Stimulated activated naive B cell treated with anti-CD40 and anti-IgM and Interleukin-4, amounts not matched to agents 10 μg/mL and 1 μg/mL and 100 μg/mL, for 72 hours (primary cell): ENCODE measurements at regions not wholly inside any gene's neighbourhood (a gene's known extent, or its start where the extent isn't known, plus 50 kb on each side); places are given as distances from the start of the nearest gene placed in this dataset.

Experiments used
- ATAC-seq, 2 donors: fragments of 150-1000 bp; cut with Tn5 transposase; replicated peaks; 2 replicates each; pipeline ENCODE4 v1.10.0; 2021; ENCODE audit warnings: moderate library complexity in 1 of 2
- DNase-seq: peaks from one replicate; pipeline ENCODE4 v3.0.0; 2021
- H3K27ac Mint-ChIP-seq: one replicate; pipeline ENCODE4 v1.8.0; 2022; ENCODE audit warnings: mild to moderate bottlenecking, mixed read lengths
- H3K27me3 Mint-ChIP-seq, 2 donors: one replicate each; pipeline ENCODE4 v1.8.0; 2022; ENCODE audit warnings: mixed read lengths in 2 of 2
- H3K36me3 Mint-ChIP-seq, 2 donors: one replicate each; pipeline ENCODE4 v1.8.0; 2022; ENCODE audit warnings: mixed read lengths in 2 of 2, mild to moderate bottlenecking in 1 of 2
- H3K4me1 Mint-ChIP-seq, 2 donors: one replicate each; pipeline ENCODE4 v1.8.0; 2022; ENCODE audit warnings: mixed read lengths in 2 of 2, mild to moderate bottlenecking in 1 of 2
- H3K4me3 Mint-ChIP-seq, 2 donors: one replicate each; pipeline ENCODE4 v1.8.0; 2022; ENCODE audit warnings: mild to moderate bottlenecking in 2 of 2, mixed read lengths in 2 of 2, moderate library complexity in 1 of 2
- H3K9me3 Mint-ChIP-seq, 2 donors: one replicate each; pipeline ENCODE4 v1.8.0; 2022; ENCODE audit warnings: mixed read lengths in 2 of 2, mild to moderate bottlenecking in 1 of 2

DNA sequence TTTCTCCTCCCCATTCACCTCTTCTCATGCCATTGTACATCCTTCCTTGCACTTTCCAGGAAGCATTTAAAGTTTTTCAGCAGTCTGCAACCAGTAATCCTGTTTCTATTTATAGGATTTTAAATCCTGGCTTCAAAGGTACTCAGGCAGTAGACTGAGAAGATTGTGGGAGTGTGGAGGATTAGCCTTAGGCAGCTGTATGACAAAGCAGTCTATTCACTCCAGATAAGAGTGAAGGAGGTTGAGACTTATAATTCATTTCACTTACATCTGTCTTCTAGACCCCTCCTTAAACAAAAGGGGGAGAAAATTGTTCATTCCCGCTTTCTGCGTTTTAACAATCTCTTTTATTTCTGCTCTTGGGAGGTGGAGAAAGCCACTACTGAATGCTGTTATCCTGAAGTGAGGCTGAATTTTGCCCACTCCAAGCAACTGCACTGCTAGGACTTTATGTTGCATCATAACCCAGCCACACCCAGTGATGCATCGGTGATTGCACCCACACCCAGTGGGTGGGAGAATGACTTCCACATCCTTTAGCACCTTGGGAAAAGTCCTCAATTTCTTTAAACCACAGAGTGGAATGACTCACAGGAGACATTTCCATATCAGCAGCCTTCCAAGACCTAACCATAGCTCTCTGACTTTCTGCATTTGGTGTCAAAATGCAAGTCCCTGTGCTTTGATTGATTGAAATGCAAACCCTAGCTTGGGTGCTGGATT, 382.5 kb upstream of the ATP2B1 start:
- peaks cover 6 to 7% of the 10 kb centered on the region in 2 donors for H3K4me1 Mint-ChIP-seq
- H3K4me3 Mint-ChIP-seq = no peak overlapping the region
- peaks cover 2 to 5% of the 10 kb centered on the region in 2 donors for H3K9me3 Mint-ChIP-seq
- peaks cover 2 to 7% of the 10 kb centered on the region in 2 donors for H3K36me3 Mint-ChIP-seq
- H3K27ac Mint-ChIP-seq = no peak overlapping the region
- DNase-seq = no peak
- ATAC-seq = no peak
- no peaks in the 10 kb centered on the region for H3K27me3 Mint-ChIP-seq

DNA sequence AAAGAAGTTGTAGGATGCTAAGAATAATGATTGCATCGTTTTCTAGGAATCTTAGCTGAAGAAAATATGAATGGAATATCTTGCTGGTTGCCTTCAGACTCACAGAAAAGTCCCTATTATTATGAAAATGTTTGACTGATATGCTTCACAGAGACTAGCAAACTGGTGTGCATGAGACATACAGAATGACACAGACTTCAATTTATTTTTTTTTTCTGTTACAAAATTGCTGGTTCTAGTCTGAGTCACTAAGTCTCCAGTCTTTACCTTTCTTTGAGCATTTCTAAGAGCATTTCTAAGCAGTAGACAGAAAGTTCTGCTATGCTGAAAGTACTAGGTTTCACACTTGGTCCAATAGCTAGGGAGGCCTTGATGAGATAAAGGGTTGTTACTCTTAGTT, 377.6 kb upstream of the ATP2B1 start:
- ATAC-seq (no peak), DNase-seq (no peak)
- H3K4me3 Mint-ChIP-seq = no peak overlapping the region
- peaks cover 2 to 5% of the 10 kb centered on the region in 2 donors for H3K9me3 Mint-ChIP-seq
- H3K27ac Mint-ChIP-seq = no peak overlapping the region
- peaks cover 2 to 3% of the 10 kb centered on the region in 2 donors for H3K4me1 Mint-ChIP-seq
- H3K36me3 Mint-ChIP-seq = peaks cover 2 to 7% of the 10 kb centered on the region in 2 donors
- H3K27me3 Mint-ChIP-seq = no peaks in the 10 kb centered on the region

DNA sequence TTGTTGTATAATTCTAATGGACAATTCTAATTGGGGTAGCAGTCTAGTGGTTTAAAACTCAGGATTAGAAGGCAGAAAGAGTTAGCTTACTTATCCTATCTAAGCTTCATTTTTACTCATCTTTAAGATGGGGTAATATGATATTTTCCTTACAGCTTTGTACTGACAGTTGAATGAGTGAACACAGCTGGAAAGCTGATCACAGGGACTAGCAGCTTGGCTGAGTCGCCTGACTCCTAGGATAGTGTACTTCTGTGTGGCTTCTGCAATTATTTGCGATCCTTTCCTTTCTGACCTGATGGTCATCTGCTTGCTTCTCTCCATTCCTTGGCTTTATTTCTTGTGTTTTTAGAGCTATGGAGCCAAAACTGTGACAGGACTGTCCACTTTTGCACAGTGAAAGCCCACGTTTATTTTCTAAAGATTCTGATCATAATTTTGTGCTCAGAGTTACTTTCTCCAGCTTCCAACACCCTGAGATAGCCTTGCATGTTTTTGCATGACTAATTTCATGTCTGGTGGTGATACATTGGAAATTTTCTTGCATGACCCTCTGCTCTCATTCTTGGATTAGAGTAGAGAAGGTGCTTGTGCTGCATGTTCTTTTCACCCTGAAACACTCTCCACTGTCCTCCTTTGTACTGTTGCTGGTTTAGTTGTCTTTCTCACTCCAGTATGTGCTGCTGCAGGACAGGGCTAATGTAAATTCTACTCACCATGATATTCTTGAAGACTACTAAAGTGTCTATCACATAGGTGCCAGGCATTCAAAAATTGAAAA, 377.0 kb upstream of the ATP2B1 start:
- no peak for DNase-seq
- ATAC-seq = no peak

DNA sequence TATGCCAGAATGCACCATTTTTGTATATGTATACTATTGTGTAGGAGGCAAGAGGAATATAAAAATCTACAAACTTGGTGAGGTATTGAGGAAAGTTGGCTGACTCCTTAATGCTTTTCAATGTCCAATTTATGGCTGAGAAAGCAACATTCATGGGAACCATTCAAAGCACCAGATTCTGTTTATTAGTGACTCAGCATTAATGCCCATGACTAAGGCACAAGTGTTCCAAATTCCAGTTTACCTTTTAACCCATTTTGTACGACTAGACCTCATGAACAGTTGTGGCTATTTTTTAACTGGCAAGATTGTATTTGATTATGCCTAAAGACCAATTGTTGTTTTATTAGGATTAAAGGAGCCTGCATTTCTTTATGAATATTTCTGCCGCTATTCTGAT, 375.4 kb upstream of the ATP2B1 start:
- Mint-ChIP-seq H3K36me3 (no peaks in the 10 kb centered on the region), H3K27me3 (no peaks in the 10 kb centered on the region), H3K9me3 (no peaks in the 10 kb centered on the region), H3K4me3 (no peak overlapping the region), H3K4me1 (no peaks in the 10 kb centered on the region), H3K27ac (no peak overlapping the region)
- ATAC-seq (no peak), DNase-seq (no peak)

More for the DNA sequence above, 377.0 kb upstream of the ATP2B1 start:
- H3K27me3 Mint-ChIP-seq = no peaks in the 10 kb centered on the region
- H3K4me3 Mint-ChIP-seq = no peak overlapping the region
- peaks cover 2 to 5% of the 10 kb centered on the region in 2 donors for H3K9me3 Mint-ChIP-seq
- peaks cover 2 to 7% of the 10 kb centered on the region in 2 donors for H3K36me3 Mint-ChIP-seq
- H3K27ac Mint-ChIP-seq = no peak overlapping the region
- no peaks in the 10 kb centered on the region for H3K4me1 Mint-ChIP-seq

DNA sequence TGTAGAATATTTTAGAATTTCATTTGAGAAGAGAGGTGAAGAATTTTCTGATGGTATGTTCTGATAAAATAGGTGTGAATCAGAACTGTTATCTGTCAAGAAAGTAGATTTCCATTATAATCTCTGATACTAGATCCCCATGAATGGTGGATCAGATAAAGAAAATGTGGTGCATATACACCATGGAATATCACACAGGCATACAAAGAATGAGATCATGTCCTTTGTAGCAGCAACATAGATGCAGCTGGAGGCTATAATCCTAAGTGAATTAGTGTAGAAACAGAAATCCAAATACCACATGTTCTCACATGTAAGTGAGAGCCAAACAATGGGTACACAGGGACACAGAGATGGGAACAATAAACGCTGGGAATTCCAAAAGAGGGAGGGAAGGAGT, 372.0 kb upstream of the ATP2B1 start:
- Mint-ChIP-seq H3K27me3 (no peaks in the 10 kb centered on the region), H3K4me1 (peaks cover 0 to 5% of the 10 kb centered on the region in 2 donors), H3K27ac (no peak overlapping the region), H3K4me3 (no peak overlapping the region), H3K36me3 (no peaks in the 10 kb centered on the region), H3K9me3 (no peaks in the 10 kb centered on the region)
- ATAC-seq (no peak), DNase-seq (no peak)

DNA sequence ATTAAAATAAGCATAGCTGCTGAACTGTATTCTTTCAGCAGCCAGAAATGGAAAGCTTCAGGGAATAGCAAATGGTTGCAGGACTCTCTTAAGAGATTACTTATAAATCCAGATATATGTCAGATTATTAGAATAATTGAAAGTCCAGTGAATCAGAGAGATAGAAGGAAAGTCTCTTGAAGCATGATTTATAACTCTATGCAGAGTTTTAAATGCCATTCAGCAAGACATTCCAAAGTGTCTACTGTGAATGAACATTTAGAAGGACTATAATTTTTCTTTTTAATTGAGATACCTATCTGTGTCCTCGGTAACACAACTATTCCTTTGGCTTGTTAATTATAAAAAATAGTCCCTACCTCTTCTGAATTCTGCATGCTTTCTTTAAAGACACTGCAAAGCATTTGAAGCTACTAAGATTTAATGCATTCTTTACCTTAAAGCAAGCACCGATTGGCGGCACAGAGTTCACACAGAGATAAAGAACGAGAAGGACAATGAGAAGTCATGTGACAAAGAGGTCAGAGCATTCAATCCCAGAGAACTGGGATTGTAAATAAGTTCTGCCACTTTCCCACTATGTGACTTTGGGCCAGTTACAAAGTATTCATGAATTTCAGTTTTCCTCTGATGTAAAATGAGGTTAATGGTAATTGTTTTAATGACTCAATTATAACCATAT, 371.0 kb upstream of the ATP2B1 start:
- no peak for DNase-seq
- no peak for ATAC-seq
- H3K9me3 Mint-ChIP-seq = peaks cover 0 to 2% of the 10 kb centered on the region in 2 donors

DNA sequence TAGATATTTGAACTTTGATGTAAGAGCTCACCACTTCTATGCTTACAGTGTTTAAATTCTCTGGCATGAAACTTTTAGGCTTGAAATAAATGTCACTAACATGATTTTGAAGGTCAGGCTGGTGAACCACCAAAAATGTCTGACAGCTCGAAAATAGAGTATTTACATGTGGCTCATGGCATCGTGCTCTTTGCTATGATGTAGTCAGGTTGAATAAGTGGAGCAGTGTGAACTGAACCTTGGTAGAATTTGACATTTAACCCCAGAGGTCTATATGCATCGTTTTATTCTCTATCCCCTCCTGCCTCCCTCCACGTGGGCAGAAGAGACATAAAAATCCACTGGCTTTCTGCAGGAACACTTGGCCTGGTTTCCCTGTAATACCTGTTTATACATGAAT, 369.7 kb upstream of the ATP2B1 start:
- peaks cover 0 to 4% of the 10 kb centered on the region in 2 donors for H3K36me3 Mint-ChIP-seq
- ATAC-seq (no peak), DNase-seq (no peak)
- peaks cover 0 to 4% of the 10 kb centered on the region in 2 donors for H3K9me3 Mint-ChIP-seq
- H3K27ac Mint-ChIP-seq = no peak overlapping the region
- peaks cover 1 to 8% of the 10 kb centered on the region in 2 donors for H3K4me1 Mint-ChIP-seq
- no peak overlapping the region for H3K4me3 Mint-ChIP-seq
- peaks cover 0 to 3% of the 10 kb centered on the region in 2 donors for H3K27me3 Mint-ChIP-seq

More for the DNA sequence above, 371.0 kb upstream of the ATP2B1 start:
- Mint-ChIP-seq H3K27me3 (no peaks in the 10 kb centered on the region), H3K27ac (no peak overlapping the region), H3K4me1 (peaks cover 0 to 5% of the 10 kb centered on the region in 2 donors), H3K4me3 (no peak overlapping the region), H3K36me3 (peaks cover 0 to 2% of the 10 kb centered on the region in 2 donors)

DNA sequence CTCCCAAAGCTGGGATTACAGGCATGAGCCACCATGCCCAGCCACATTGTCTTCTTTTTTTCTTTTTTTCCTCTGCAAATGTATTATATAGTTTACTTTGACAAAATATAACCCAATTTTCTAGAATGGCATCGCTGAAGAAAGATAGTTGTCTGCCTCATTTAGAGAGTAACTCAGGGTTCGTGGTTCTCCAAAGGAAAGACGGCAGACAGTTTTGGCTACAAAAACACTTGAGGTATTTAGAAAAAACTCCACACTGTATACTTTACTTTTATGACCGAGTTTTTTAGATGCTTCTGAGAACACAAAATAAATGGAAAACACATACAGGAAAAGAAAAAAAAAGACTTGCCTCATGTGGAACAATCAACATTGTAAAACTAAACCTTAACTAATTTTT, 369.1 kb upstream of the ATP2B1 start:
- Mint-ChIP-seq H3K4me3 (no peak overlapping the region), H3K27me3 (peaks cover 0 to 5% of the 10 kb centered on the region in 2 donors), H3K4me1 (peaks cover 2 to 10% of the 10 kb centered on the region in 2 donors), H3K36me3 (peaks cover 0 to 5% of the 10 kb centered on the region in 2 donors), H3K9me3 (peaks cover 0 to 6% of the 10 kb centered on the region in 2 donors), H3K27ac (no peak overlapping the region)
- DNase-seq (no peak), ATAC-seq (no peak)

DNA sequence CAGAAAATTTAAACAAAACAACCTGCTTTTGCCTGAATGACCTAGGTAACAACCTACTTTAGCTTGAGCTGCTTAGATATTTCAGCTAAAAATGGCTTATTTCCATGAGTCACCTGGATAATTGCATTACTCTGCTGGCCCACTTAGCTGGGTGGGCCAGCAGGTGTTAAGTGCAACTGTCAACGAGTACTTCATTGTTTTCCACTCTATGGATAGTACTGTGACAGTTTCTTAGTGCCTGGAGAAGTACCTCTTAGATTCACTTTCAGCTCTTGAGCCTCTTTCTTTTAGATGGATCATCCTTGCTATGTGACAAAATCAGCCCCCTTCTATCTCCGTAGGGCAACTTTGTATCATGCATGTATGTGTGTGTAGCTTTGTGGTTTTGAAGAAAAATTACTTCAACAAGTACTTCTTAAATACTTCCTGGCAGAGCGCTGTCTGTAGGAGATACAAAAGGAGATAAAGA, 368.2 kb upstream of the ATP2B1 start:
- ATAC-seq (no peak), DNase-seq (no peak)
- peaks cover 0 to 5% of the 10 kb centered on the region in 2 donors for H3K36me3 Mint-ChIP-seq
- H3K27me3 Mint-ChIP-seq = peaks cover 0 to 5% of the 10 kb centered on the region in 2 donors
- no peak overlapping the region for H3K27ac Mint-ChIP-seq
- no peak overlapping the region for H3K4me3 Mint-ChIP-seq
- peaks cover 2 to 10% of the 10 kb centered on the region in 2 donors for H3K4me1 Mint-ChIP-seq
- H3K9me3 Mint-ChIP-seq = peaks cover 0 to 6% of the 10 kb centered on the region in 2 donors

DNA sequence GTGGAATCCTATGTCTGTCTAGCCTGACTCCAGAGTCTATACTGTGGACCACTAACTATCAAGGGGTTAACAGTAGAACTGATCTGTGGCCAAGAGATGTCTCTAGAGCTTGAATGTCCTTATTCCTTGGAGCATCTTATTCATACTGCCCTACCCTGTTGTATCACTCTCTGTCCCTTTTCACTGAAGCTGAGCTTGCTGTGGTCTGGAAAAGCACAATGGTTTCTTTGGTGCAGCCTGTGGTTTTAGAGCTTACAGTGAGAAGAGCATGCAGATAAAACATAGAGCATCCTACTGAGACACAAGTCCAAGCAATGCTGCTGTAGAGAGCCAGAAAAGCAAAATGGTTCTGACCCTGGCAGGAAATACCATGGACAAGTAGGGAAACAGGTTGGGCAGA, 367.0 kb upstream of the ATP2B1 start:
- Mint-ChIP-seq H3K36me3 (peaks cover 7 to 8% of the 10 kb centered on the region in 2 donors), H3K4me1 (peaks cover 2 to 10% of the 10 kb centered on the region in 2 donors), H3K27me3 (peaks cover 0 to 5% of the 10 kb centered on the region in 2 donors), H3K27ac (no peak overlapping the region), H3K9me3 (peaks cover 6 to 11% of the 10 kb centered on the region in 2 donors), H3K4me3 (no peak overlapping the region)
- DNase-seq (no peak), ATAC-seq (no peak)

DNA sequence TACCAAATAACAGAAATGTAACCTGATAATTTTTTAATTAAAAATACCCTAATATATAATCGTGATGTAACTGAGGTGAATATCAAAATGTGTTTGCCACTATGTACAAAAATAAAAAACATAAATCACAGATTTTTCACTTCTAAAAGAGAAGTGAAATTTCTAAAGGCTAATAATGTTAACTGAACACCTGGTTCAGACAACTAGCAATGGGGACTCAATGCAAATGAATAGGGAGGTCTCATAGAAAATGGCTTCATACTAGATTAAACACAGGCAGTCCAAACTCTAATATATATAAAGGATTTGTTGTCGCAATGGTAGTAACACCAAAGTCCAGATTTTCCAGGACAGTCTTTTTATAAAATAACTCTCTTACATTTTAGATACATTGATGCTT, 365.4 kb upstream of the ATP2B1 start:
- H3K27ac Mint-ChIP-seq = no peak overlapping the region
- peaks cover 2 to 10% of the 10 kb centered on the region in 2 donors for H3K4me1 Mint-ChIP-seq
- DNase-seq (no peak), ATAC-seq (no peak)
- peaks cover 0 to 5% of the 10 kb centered on the region in 2 donors for H3K27me3 Mint-ChIP-seq
- peaks cover 11 to 20% of the 10 kb centered on the region in 2 donors for H3K9me3 Mint-ChIP-seq
- H3K36me3 Mint-ChIP-seq = peaks cover 16 to 18% of the 10 kb centered on the region in 2 donors
- H3K4me3 Mint-ChIP-seq = no peak overlapping the region

DNA sequence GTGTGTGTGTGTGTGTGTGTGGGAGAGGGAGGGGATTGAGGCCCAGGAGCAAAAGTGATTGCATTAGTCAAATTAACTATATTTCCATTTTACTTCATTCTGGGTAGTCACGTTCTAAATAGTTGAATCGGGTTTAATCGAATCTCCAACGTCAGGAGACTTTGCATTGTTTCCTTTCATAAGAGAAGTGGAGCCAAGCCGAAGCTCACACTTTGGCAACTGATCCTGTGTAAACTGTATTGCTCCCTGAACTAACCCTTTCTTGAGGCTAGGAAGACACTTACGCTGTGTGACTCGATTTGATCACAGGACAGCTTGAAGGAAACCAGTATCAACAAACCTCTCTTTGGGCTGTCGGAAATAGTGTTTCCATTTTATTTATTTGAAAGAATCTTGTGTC, 363.4 kb upstream of the ATP2B1 start:
- peaks cover 16 to 24% of the 10 kb centered on the region in 2 donors for H3K36me3 Mint-ChIP-seq
- no peak overlapping the region for H3K4me3 Mint-ChIP-seq
- peaks cover 2 to 10% of the 10 kb centered on the region in 2 donors for H3K4me1 Mint-ChIP-seq
- DNase-seq (no peak), ATAC-seq (no peak)
- peaks cover 11 to 24% of the 10 kb centered on the region in 2 donors for H3K9me3 Mint-ChIP-seq
- H3K27ac Mint-ChIP-seq = no peak overlapping the region
- peaks cover 0 to 5% of the 10 kb centered on the region in 2 donors for H3K27me3 Mint-ChIP-seq

DNA sequence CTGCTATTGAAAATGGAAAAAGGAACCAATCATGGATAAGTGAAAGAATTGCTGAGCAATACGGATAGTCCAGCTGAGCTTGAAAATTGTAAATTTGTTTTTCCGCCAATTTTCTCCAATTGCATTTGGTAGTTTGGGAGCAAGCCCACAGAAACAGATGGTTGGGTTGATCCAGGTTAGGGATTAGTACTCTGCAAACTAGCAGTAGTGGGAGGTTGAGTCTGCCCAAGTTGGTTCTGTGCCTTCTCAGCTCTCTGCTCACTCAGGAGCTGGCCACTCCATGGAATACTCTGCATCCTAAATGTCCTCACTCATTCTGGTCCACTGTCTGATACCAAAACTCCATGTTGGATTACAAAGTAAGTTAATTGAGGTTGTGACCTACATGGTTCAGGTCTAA, 361.1 kb upstream of the ATP2B1 start:
- H3K36me3 Mint-ChIP-seq = peaks cover 16 to 22% of the 10 kb centered on the region in 2 donors
- H3K4me3 Mint-ChIP-seq = no peak overlapping the region
- DNase-seq (no peak), ATAC-seq (no peak)
- peaks cover 0 to 5% of the 10 kb centered on the region in 2 donors for H3K27me3 Mint-ChIP-seq
- H3K27ac Mint-ChIP-seq = no peak overlapping the region
- peaks cover 11 to 22% of the 10 kb centered on the region in 2 donors for H3K9me3 Mint-ChIP-seq
- H3K4me1 Mint-ChIP-seq = peaks cover 8 to 14% of the 10 kb centered on the region in 2 donors

DNA sequence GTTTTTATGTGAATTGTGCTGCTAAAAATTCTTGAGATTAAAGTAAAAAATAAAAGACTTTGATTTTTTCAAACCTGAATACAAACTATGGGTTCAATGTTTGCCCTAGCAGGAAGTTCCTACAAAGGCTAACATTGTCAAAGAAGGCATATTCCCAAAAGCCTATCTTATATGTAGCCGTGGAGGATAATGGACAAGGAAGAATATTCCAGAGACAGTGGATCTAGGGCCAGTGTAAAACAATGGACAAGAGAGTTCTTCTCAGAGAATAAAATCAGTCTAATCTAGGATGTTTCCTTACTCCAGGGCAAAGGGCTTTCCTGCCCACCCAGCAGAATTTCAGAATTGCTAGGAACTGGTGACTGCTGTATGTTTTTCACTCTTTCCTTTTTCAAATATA, 359.2 kb upstream of the ATP2B1 start:
- H3K4me1 Mint-ChIP-seq = peaks cover 5 to 8% of the 10 kb centered on the region in 2 donors
- peaks cover 11 to 18% of the 10 kb centered on the region in 2 donors for H3K9me3 Mint-ChIP-seq
- ATAC-seq = no peak

More for the DNA sequence above, 359.2 kb upstream of the ATP2B1 start:
- H3K36me3 Mint-ChIP-seq = peaks cover 16 to 19% of the 10 kb centered on the region in 2 donors
- H3K4me3 Mint-ChIP-seq = no peak overlapping the region
- no peak for DNase-seq
- H3K27ac Mint-ChIP-seq = no peak overlapping the region
- H3K27me3 Mint-ChIP-seq = no peaks in the 10 kb centered on the region
